OCI-LY1 (cell line): ENCODE measurements at regions not wholly inside any gene's neighbourhood (a gene's known extent, or its start where the extent isn't known, plus 50 kb on each side); places are given as distances from the start of the nearest gene placed in this dataset.

ENCODE experiments used
- EZH2 ChIP-seq: fragments of 200-600 bp; sonication (generic), shearing (Covaris generic); IDR thresholded peaks from 2 replicates; pipeline ENCODE4 v1.8.0; 2017; ENCODE audit warnings: borderline replicate concordance, mixed run types, mild to moderate bottlenecking, antibody characterized with exemption, low read length, moderate library complexity, mixed read lengths
- TF ChIP-seq, protein P1 (sequence below): fragments of 200-600 bp; sonication (generic), shearing (Covaris generic); IDR thresholded peaks from 2 replicates; pipeline ENCODE4 v1.5.1; 2017; ENCODE audit warnings: mild to moderate bottlenecking, antibody characterized with exemption, low read length, moderate library complexity, mixed read lengths

DNA sequence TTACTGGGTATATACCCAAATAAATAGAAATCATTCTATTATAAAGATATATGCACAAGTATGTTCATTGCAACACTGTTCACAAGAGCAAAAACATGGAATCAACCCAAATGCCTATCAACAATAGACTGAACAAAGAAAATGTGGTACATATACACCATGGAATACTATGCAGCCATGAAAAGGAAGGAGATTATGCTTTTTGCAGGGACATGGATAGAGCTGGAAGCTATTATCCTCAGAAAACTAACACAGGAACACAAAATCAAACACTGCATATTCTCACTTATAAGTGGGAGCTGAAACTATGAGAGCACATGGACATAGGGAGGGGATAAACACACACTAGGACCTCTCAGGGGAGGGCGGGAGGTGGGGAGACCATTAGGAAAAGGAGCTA is 298.4 kb upstream of the CDH9 start:
- TF ChIP-seq, protein P1, sequence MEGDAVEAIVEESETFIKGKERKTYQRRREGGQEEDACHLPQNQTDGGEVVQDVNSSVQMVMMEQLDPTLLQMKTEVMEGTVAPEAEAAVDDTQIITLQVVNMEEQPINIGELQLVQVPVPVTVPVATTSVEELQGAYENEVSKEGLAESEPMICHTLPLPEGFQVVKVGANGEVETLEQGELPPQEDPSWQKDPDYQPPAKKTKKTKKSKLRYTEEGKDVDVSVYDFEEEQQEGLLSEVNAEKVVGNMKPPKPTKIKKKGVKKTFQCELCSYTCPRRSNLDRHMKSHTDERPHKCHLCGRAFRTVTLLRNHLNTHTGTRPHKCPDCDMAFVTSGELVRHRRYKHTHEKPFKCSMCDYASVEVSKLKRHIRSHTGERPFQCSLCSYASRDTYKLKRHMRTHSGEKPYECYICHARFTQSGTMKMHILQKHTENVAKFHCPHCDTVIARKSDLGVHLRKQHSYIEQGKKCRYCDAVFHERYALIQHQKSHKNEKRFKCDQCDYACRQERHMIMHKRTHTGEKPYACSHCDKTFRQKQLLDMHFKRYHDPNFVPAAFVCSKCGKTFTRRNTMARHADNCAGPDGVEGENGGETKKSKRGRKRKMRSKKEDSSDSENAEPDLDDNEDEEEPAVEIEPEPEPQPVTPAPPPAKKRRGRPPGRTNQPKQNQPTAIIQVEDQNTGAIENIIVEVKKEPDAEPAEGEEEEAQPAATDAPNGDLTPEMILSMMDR, result no peak
- no peak for TF ChIP-seq EZH2
